ENCODE measurements at regions not wholly inside any gene's neighbourhood (a gene's known extent, or its start where the extent isn't known, plus 50 kb on each side); places are given as distances from the start of the nearest gene placed in this dataset.

DNA sequence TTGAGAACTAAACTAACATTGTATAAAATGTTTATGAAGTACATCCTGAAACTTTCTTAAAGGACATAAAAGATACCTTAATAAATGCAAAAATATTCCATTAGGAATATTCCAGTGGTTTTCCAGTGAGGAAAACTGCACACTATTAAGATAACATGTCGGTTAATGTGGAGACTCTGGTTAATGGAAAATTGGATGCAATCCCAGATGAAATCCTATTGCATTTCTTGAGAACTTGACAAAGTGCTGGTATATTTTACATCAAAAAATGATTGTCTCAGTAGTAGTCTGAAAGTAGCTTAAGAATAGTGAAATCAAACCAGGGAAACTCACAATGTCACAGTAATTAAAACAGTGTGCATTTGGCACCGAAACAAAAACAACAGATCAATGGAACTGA, 202.5 kb upstream of the MON1B start:
- TF ChIP-seq JUN (CRISPR knock-in tag; IDR thresholded peaks at IDR 0.05) (no peak), TEAD4 (CRISPR knock-in tag; IDR thresholded peaks at IDR 0.05) (no peak), FOXJ3 (CRISPR knock-in tag; IDR thresholded peaks at IDR 0.05; ENCODE audit: borderline replicate concordance) (no peak), NFYB (CRISPR knock-in tag; conservative IDR thresholded peaks at IDR 0.05; ENCODE audit: low read depth) (no peak), CBFB (CRISPR knock-in tag; IDR thresholded peaks at IDR 0.05; ENCODE audit: low read depth) (no peak), CREB1 (CRISPR knock-in tag; IDR thresholded peaks at IDR 0.05) (no peak), HMGA2 (CRISPR knock-in tag; IDR thresholded peaks at IDR 0.05) (no peak), ZNF263 (CRISPR knock-in tag; IDR thresholded peaks at IDR 0.05; ENCODE audit: low read depth) (no peak)
- TF ChIP-seq, protein P1, sequence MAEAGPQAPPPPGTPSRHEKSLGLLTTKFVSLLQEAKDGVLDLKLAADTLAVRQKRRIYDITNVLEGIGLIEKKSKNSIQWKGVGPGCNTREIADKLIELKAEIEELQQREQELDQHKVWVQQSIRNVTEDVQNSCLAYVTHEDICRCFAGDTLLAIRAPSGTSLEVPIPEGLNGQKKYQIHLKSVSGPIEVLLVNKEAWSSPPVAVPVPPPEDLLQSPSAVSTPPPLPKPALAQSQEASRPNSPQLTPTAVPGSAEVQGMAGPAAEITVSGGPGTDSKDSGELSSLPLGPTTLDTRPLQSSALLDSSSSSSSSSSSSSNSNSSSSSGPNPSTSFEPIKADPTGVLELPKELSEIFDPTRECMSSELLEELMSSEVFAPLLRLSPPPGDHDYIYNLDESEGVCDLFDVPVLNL (CRISPR knock-in tag; IDR thresholded peaks at IDR 0.05; ENCODE audit: borderline replicate concordance, low read depth), result no peak
- TF ChIP-seq, protein P2, sequence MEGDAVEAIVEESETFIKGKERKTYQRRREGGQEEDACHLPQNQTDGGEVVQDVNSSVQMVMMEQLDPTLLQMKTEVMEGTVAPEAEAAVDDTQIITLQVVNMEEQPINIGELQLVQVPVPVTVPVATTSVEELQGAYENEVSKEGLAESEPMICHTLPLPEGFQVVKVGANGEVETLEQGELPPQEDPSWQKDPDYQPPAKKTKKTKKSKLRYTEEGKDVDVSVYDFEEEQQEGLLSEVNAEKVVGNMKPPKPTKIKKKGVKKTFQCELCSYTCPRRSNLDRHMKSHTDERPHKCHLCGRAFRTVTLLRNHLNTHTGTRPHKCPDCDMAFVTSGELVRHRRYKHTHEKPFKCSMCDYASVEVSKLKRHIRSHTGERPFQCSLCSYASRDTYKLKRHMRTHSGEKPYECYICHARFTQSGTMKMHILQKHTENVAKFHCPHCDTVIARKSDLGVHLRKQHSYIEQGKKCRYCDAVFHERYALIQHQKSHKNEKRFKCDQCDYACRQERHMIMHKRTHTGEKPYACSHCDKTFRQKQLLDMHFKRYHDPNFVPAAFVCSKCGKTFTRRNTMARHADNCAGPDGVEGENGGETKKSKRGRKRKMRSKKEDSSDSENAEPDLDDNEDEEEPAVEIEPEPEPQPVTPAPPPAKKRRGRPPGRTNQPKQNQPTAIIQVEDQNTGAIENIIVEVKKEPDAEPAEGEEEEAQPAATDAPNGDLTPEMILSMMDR (IDR thresholded peaks at IDR 0.05), result no peak
- TF ChIP-seq, protein P3, sequence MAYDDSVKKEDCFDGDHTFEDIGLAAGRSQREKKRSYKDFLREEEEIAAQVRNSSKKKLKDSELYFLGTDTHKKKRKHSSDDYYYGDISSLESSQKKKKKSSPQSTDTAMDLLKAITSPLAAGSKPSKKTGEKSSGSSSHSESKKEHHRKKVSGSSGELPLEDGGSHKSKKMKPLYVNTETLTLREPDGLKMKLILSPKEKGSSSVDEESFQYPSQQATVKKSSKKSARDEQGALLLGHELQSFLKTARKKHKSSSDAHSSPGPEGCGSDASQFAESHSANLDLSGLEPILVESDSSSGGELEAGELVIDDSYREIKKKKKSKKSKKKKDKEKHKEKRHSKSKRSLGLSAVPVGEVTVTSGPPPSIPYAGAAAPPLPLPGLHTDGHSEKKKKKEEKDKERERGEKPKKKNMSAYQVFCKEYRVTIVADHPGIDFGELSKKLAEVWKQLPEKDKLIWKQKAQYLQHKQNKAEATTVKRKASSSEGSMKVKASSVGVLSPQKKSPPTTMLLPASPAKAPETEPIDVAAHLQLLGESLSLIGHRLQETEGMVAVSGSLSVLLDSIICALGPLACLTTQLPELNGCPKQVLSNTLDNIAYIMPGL (CRISPR knock-in tag; IDR thresholded peaks at IDR 0.05), result no peak

Data from WTC11 (cell line).